Esophagus muscularis mucosa (tissue), 3 donors: ENCODE measurements at regions not wholly inside any gene's neighbourhood (a gene's known extent, or its start where the extent isn't known, plus 50 kb on each side); places are given as distances from the start of the nearest gene placed in this dataset.

ENCODE experiments used
- CTCF ChIP-seq, 3 experiments: fragments of 200-600 bp in 2 of 3; fragments of 450-650 bp in 1 of 3; sonication (generic) in 2 of 3; IDR thresholded peaks; one replicate each; pipeline ENCODE4 v1.5.1; 2017 to 2019; ENCODE audit warnings: antibody characterized with exemption in 3 of 3, mild to moderate bottlenecking in 2 of 3, moderate library complexity in 1 of 3
- POLR2AphosphoS5 ChIP-seq, 2 donors: sonication (generic); formaldehyde crosslinking; IDR thresholded peaks; one replicate each; pipeline ENCODE4 v1.6.1; 2017; ENCODE audit warnings: antibody characterized with exemption in 2 of 2

GRCh38 chr7:153276394-153276793 lies 516.8 kb downstream of the ACTR3B start:
- no peak for TF ChIP-seq POLR2AphosphoS5 (IDR thresholded peaks at IDR 0.05)
- TF ChIP-seq CTCF (IDR thresholded peaks at IDR 0.05): no peak
